Neural cell (in vitro differentiated cells): ENCODE measurements at regions not wholly inside any gene's neighbourhood (a gene's known extent, or its start where the extent isn't known, plus 50 kb on each side); places are given as distances from the start of the nearest gene placed in this dataset.

ENCODE experiments used
- H2AFZ ChIP-seq: fragments of 200-600, 300-800 bp; sonication (generic), shearing (Covaris generic); 2 replicates; pipeline ENCODE4 v1.6.0; 2014; ENCODE audit warnings: low read depth, mild to moderate bottlenecking, antibody characterized with exemption, low read length, moderate library complexity
- H3F3A ChIP-seq: fragments of 200-600 bp; shearing (Covaris generic); 2 replicates; pipeline ENCODE4 v1.6.1; 2016; ENCODE audit warnings: mild to moderate bottlenecking, moderate library complexity, mixed read lengths, antibody characterized with exemption, low read length; ENCODE audit not compliant: insufficient read depth, poor library complexity, severe bottlenecking
- H3K27ac ChIP-seq: fragments of 200-600, 300-800 bp; sonication (generic), shearing (Covaris generic); 2 replicates; pipeline ENCODE4 v1.5.1; 2014; ENCODE audit warnings: mild to moderate bottlenecking, low read length, moderate library complexity
- H3K27me3 ChIP-seq: fragments of 300-800, 200-600 bp; sonication (generic), shearing (Covaris generic); 2 replicates; pipeline ENCODE4 v1.6.0; 2014; ENCODE audit warnings: mild to moderate bottlenecking, low read depth, low read length, moderate library complexity; ENCODE audit not compliant: insufficient read depth
- H3K36me3 ChIP-seq: fragments of 300-800, 200-600 bp; sonication (generic), shearing (Covaris generic); 2 replicates; pipeline ENCODE4 v1.5.1; 2014; ENCODE audit warnings: mild to moderate bottlenecking, antibody characterized with exemption, low read length, moderate library complexity; ENCODE audit not compliant: insufficient read depth
- H3K4me2 ChIP-seq: fragments of 300-800, 200-600 bp; sonication (generic), shearing (Covaris generic); 2 replicates; pipeline ENCODE4 v1.6.0; 2014; ENCODE audit warnings: mild to moderate bottlenecking, low read length
- H3K4me3 ChIP-seq: fragments of 300-800, 200-600 bp; sonication (generic), shearing (Covaris generic); 2 replicates; pipeline ENCODE4 v1.5.1; 2014; ENCODE audit warnings: mild to moderate bottlenecking, low read length, moderate library complexity
- H3K79me2 ChIP-seq: fragments of 200-600 bp; shearing (Covaris generic); replicated peaks from 2 replicates; pipeline ENCODE4 v1.6.0; 2014; ENCODE audit warnings: mild to moderate bottlenecking, low read length, moderate library complexity; ENCODE audit not compliant: insufficient read depth
- H3K9ac ChIP-seq: fragments of 300-800, 200-600 bp; sonication (generic), shearing (Covaris generic); 2 replicates; pipeline ENCODE4 v1.6.1; 2016; ENCODE audit warnings: mild to moderate bottlenecking, low read length, mixed read lengths
- H3K9me2 ChIP-seq: fragments of 200-600 bp; shearing (Covaris generic); 2 replicates; pipeline ENCODE4 v1.6.1; 2016; ENCODE audit warnings: mild to moderate bottlenecking, low read length, mixed read lengths; ENCODE audit not compliant: insufficient read depth
- H3K9me3 ChIP-seq: fragments of 200-600, 300-800 bp; sonication (generic), shearing (Covaris generic); 2 replicates; pipeline ENCODE4 v1.6.1; 2016; ENCODE audit warnings: mild to moderate bottlenecking, mixed run types, low read length, moderate library complexity, mixed read lengths
- H4K20me1 ChIP-seq: fragments of 200-600 bp; shearing (Covaris generic); 2 replicates; pipeline ENCODE4 v1.6.1; 2016; ENCODE audit warnings: mild to moderate bottlenecking, mixed run types; ENCODE audit not compliant: insufficient read depth
- EP300 ChIP-seq: fragments of 450-650 bp; conservative IDR thresholded peaks from 2 replicates; pipeline ENCODE4 v1.6.1; 2014; ENCODE audit warnings: antibody characterized with exemption, mild to moderate bottlenecking, moderate library complexity; ENCODE audit not compliant: poor library complexity, severe bottlenecking
- EZH2 ChIP-seq: fragments of 200-600, 300-800 bp; shearing (Covaris generic), sonication (generic); IDR thresholded peaks from 2 replicates; pipeline ENCODE4 v1.6.1; 2014; ENCODE audit warnings: antibody characterized with exemption, low read length, borderline replicate concordance, mild to moderate bottlenecking; ENCODE audit not compliant: insufficient read depth, poor library complexity, severe bottlenecking
- MXI1 ChIP-seq: fragments of 450-650 bp; conservative IDR thresholded peaks from 2 replicates; pipeline ENCODE4 v1.6.1; 2014; ENCODE audit warnings: antibody characterized with exemption, mild to moderate bottlenecking; ENCODE audit not compliant: poor library complexity, severe bottlenecking
- POLR2AphosphoS5 ChIP-seq: IDR thresholded peaks from 2 replicates; pipeline ENCODE4 v1.6.1; 2012
- RAD21 ChIP-seq: fragments of 450-650 bp; conservative IDR thresholded peaks from 2 replicates; pipeline ENCODE4 v1.6.1; 2014; ENCODE audit warnings: antibody characterized with exemption, mild to moderate bottlenecking, moderate library complexity
- SMC3 ChIP-seq: fragments of 450-650 bp; conservative IDR thresholded peaks from 2 replicates; pipeline ENCODE4 v1.6.1; 2014; ENCODE audit warnings: antibody characterized with exemption, mild to moderate bottlenecking, moderate library complexity; ENCODE audit not compliant: poor library complexity
- TAF1 ChIP-seq: IDR thresholded peaks from 2 replicates; pipeline ENCODE4 v1.6.1; 2012; ENCODE audit warnings: low read depth
- TF ChIP-seq, protein P1 (sequence below): fragments of 450-650 bp; IDR thresholded peaks from 2 replicates; pipeline ENCODE4 v1.5.1; 2014; ENCODE audit warnings: antibody characterized with exemption, mild to moderate bottlenecking, moderate library complexity; ENCODE audit not compliant: poor library complexity, severe bottlenecking
- TF ChIP-seq, protein P2 (sequence below): IDR thresholded peaks from 2 replicates; pipeline ENCODE4 v1.6.1; 2012; ENCODE audit warnings: borderline replicate concordance

DNA sequence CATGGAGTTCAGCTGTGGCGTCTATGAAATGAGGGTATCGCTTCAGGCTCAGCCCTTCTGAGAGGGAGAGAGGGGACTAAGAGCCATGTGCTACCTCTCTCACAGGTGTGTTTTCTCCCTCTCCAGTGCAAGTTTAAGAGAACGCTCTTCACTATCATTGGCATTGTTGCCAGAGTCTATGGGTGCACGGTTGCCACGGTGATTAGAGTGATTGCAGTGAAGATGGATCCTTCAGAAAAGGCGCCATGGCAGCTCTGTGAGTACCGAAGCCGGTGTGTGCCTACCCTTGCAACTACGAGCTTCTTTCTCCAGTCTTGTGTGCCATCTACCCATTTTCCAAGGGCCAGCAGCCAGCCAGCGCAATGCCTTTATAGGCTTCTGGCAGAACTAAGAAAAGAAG lies 290.5 kb downstream of the OMA1 start:
- TF ChIP-seq, protein P1, sequence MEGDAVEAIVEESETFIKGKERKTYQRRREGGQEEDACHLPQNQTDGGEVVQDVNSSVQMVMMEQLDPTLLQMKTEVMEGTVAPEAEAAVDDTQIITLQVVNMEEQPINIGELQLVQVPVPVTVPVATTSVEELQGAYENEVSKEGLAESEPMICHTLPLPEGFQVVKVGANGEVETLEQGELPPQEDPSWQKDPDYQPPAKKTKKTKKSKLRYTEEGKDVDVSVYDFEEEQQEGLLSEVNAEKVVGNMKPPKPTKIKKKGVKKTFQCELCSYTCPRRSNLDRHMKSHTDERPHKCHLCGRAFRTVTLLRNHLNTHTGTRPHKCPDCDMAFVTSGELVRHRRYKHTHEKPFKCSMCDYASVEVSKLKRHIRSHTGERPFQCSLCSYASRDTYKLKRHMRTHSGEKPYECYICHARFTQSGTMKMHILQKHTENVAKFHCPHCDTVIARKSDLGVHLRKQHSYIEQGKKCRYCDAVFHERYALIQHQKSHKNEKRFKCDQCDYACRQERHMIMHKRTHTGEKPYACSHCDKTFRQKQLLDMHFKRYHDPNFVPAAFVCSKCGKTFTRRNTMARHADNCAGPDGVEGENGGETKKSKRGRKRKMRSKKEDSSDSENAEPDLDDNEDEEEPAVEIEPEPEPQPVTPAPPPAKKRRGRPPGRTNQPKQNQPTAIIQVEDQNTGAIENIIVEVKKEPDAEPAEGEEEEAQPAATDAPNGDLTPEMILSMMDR: no peak
- TF ChIP-seq EP300 (no peak), TAF1 (no peak), POLR2AphosphoS5 (no peak)
- no peak overlapping the region for H2AFZ ChIP-seq
- no peak overlapping the region for H3K4me2 ChIP-seq

DNA sequence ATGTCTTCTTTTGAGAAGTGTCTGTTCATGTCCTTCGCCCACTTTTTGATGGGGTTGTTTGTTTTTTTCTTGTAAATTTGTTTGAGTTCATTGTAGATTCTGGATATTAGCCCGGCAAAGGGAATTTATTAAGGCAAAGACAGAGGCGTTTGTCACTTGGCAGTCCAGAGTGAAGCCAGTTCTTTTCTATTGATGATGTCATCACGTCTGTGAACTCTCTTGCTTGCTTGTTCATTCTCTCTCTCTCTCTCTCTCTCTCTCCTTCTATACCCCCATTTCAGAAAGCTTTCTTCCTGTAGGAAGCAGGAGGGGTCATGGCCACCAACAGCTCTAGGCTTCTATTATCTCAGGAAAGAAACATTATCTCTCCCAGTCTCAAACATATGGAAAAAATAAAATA lies 291.3 kb downstream of the OMA1 start:
- no peak for TF ChIP-seq POLR2AphosphoS5
- no peak for TF ChIP-seq EZH2
- no peak for TF ChIP-seq MXI1
- no peak for TF ChIP-seq RAD21
- no peak for TF ChIP-seq EP300
- TF ChIP-seq, protein P2, sequence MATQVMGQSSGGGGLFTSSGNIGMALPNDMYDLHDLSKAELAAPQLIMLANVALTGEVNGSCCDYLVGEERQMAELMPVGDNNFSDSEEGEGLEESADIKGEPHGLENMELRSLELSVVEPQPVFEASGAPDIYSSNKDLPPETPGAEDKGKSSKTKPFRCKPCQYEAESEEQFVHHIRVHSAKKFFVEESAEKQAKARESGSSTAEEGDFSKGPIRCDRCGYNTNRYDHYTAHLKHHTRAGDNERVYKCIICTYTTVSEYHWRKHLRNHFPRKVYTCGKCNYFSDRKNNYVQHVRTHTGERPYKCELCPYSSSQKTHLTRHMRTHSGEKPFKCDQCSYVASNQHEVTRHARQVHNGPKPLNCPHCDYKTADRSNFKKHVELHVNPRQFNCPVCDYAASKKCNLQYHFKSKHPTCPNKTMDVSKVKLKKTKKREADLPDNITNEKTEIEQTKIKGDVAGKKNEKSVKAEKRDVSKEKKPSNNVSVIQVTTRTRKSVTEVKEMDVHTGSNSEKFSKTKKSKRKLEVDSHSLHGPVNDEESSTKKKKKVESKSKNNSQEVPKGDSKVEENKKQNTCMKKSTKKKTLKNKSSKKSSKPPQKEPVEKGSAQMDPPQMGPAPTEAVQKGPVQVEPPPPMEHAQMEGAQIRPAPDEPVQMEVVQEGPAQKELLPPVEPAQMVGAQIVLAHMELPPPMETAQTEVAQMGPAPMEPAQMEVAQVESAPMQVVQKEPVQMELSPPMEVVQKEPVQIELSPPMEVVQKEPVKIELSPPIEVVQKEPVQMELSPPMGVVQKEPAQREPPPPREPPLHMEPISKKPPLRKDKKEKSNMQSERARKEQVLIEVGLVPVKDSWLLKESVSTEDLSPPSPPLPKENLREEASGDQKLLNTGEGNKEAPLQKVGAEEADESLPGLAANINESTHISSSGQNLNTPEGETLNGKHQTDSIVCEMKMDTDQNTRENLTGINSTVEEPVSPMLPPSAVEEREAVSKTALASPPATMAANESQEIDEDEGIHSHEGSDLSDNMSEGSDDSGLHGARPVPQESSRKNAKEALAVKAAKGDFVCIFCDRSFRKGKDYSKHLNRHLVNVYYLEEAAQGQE: no peak
- TF ChIP-seq, protein P1: no peak
- TF ChIP-seq TAF1: no peak
- no peak for TF ChIP-seq SMC3

More for the DNA sequence above, 290.5 kb downstream of the OMA1 start:
- no peaks in the 10 kb centered on the region for H3K27me3 ChIP-seq
- no peak overlapping the region for H3K4me3 ChIP-seq
- H3K79me2 ChIP-seq: no peaks in the 10 kb centered on the region
- no peaks in the 10 kb centered on the region for H3F3A ChIP-seq
- H3K27ac ChIP-seq: no peak overlapping the region
- H3K9ac ChIP-seq: no peak overlapping the region
- no peaks in the 10 kb centered on the region for H3K9me3 ChIP-seq
- H4K20me1 ChIP-seq: no peaks in the 10 kb centered on the region
- H3K9me2 ChIP-seq: no peaks in the 10 kb centered on the region
- no peaks in the 10 kb centered on the region for H3K36me3 ChIP-seq

More for the DNA sequence above, 291.3 kb downstream of the OMA1 start:
- Histone ChIP-seq H3K9me3 (no peaks in the 10 kb centered on the region), H3K9ac (no peak overlapping the region), H3K27me3 (no peaks in the 10 kb centered on the region), H3K4me3 (no peak overlapping the region), H3F3A (peaks cover 3% of the 10 kb centered on the region), H3K27ac (no peak overlapping the region), H4K20me1 (no peaks in the 10 kb centered on the region), H3K4me2 (no peak overlapping the region), H3K9me2 (no peaks in the 10 kb centered on the region), H3K79me2 (no peaks in the 10 kb centered on the region), H3K36me3 (no peaks in the 10 kb centered on the region), H2AFZ (no peak overlapping the region)
